Inflammatory macrophage treated with lipopolysaccharide for 4 hours (primary cell): ENCODE measurements at regions not wholly inside any gene's neighbourhood (a gene's known extent, or its start where the extent isn't known, plus 50 kb on each side); places are given as distances from the start of the nearest gene placed in this dataset.

Experiments used
- DNase-seq: peaks from one replicate; pipeline ENCODE4 v3.0.0-alpha.2; 2020

- DNase-seq = no peak
Measured at GRCh38 chr11:15859411-15859810, 496.9 kb downstream of the SOX6 start.

- no peak for DNase-seq
Measured at GRCh38 chr11:15861256-15861655, 495.1 kb downstream of the SOX6 start.

- no peak for DNase-seq
Measured at GRCh38 chr11:15863411-15863810, 492.9 kb downstream of the SOX6 start.

DNA sequence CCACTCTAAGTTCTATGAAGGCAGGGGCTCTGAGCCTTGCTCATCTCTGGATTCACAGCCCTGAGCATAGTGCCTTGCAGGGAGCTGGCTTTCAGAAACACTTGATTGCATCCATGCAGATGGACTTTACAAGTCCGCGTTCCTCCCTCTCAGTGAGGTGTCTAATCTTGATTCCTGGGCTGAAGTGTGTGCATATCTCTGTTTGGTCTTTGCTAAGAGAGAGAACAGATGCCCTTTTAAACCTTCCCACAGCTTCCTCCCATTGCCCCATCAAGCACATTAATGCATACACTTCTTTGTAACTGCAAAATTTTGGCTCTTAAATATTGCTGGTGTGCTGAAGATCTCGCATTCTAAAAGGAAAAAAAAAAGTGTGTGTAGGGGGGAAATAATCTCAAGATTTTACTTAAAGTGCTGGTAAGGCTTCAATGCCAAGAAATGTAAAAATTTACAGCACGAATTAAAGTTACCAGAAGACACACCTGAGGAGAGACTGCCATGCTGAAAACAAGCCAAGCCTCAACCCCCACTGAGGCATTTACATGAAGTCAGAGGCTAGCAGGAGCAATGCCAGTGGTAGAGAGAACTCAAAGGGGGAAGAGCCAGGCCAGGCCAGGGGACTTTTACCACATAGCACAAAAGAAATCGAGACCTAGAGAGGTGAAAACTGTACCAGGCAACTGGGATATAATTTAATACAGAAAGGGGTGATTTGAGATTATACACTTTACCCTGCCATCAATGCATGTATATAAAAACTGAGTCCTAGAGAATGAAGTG, 492.1 kb downstream of the SOX6 start:
- DNase-seq = no peak

DNA sequence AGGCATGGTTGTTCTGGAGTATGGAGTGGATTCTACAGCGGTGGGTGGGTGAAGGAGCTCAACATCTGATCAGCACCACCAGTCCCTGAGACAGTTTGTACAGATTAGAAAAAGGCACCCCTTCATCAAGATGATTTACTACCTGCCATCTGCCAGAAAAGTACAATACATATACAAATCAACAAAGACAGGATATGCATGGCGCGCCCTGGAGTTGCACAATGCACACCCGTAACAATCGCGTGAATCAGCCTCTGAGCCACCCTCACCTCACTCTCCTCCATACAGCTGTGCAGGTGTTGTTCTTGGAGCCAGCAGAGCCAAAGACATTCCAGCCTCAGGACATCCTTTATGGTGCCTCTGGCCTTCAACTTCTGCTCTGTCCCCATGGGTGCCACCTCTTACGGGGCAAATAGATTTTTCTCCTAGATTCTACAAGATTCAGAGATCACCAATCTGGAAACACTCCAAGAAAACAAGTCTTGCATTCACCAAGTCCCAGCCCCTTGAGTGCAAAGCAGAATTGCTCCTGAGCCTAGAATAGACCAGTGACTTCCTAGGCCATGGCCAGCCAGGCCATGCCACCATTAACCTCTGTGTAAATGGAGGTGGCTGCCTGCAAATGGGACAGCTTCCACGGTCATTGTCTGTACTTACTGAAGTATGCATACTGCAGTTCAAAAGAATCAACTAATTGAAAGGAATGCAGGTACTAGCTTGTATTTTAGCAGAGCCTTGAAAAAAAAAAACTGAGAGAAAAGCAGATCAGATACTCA, 490.9 kb downstream of the SOX6 start:
- no peak for DNase-seq

- no peak for DNase-seq
Measured at GRCh38 chr11:15867871-15868270, 488.5 kb downstream of the SOX6 start.

GRCh38 chr11:15870911-15871310, 485.4 kb downstream of the SOX6 start:
- no peak for DNase-seq

DNA sequence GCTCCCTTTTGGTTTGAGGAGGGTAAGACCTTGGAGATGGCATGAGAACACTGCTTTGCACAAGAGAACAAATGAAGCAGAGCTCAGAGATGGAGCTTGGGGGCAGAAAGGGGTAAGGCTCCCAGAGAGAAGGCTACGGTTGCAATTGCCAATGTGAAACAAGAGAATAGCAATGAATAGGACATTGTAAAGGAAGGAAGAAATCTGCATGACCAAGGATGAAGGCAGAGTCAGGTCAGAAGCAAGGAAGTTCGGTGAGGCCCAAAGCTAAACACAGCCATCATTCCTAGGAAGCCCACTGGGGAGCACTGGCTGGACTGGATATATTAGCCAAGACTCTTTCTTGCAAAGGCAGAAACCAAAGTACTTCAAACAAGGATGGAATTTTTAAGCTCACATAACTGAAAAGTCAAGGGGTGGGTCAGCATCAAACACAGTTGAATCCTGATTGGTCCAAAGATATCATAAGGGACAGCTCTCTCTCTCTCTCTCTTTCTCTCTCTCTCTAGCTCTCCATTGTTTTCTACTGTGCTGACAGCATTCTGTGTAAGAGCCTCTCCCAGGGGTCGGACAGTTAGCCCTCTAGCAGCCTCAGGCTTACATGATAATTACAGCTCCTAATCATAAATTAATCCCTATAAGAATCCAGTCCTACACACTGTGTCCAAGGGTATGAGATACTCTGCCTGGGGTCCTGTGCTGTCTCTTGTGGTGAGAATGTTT, 484.3 kb downstream of the SOX6 start:
- DNase-seq = no peak

DNA sequence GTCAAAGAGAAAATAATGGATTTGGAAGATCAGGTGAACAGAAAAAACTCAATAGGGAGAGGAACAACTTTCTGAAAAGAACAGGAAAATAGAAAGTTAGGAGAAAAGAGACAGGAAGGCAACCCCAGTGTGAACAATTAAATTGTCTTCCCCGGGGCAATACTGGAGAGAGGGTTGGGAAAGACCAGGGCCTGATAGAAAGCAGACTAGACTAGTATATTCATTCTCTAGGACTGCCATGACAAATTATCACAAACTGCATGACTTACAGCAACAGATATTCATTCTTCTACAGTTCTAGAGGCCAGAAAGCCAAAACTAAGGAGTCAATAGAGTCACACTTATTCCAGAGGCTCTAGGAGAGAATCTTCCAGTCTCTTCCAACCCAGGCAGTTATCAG, 482.8 kb downstream of the SOX6 start:
- no peak for DNase-seq

GRCh38 chr11:15874704-15875103, 481.6 kb downstream of the SOX6 start:
- DNase-seq = no peak

DNA sequence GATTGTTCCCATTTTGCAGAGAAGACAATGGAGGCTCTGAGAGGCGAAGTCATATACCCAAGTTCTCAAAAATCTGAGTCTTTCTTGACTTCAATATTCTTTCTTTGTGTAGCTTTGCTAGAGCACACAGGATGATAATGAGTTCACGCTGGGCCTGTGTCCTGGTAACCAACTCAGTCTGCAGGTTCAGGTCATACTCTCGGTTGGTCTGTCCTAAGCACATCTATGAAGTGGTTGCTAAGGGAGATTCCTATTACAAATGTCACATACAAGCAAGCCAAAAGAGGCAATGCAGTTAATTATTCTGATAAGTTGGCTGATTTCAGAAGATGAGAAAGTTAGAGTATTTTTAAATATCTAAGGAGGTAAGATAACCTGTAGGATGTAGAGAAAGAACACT, 481.0 kb downstream of the SOX6 start:
- DNase-seq = no peak

DNA sequence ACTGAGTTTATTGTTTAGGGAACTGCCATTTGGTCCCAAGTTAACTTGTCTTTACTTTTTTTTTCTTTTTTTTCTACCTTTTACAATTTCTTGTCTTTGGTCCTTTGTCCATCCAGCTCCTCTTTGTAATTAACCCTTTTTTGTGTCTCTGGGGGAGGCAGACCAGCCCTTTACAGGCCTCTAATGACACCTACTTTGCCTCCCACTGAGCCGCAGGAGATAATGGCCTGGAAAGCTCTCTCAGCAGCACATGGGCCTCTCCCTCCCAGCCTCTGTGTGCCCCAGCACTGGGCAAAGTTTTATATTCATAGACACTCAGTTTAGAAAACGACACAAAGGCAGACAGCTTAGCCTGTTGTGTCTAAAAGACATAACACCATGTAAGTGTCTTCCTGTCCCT, 480.4 kb downstream of the SOX6 start:
- DNase-seq = no peak

DNA sequence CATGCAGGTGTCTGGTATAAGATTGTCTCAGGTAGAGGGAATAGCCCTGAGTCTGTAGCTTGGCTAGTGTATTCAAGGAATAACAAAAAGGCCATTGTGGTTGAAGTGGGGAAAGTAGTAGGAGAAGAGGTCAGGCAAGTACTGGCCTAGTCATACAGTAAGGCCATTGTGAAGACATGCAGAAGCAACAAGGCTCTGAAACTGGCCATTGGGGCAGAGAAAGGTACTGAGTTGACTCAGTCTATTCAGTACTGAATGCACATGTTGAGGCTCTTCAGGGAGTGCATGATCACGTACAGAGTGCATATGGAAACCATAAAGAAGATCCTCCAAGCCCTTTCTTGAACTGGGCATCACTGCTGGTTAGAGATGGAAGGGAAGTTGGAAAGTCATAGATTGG, 477.6 kb downstream of the SOX6 start:
- no peak for DNase-seq

- DNase-seq = no peak
Measured at GRCh38 chr11:15880291-15880690, 476.1 kb downstream of the SOX6 start.

GRCh38 chr11:15882876-15883454, 473.4 kb downstream of the SOX6 start:
- DNase-seq = no peak

GRCh38 chr11:15883455-15883920, 472.9 kb downstream of the SOX6 start:
- no peak for DNase-seq

DNA sequence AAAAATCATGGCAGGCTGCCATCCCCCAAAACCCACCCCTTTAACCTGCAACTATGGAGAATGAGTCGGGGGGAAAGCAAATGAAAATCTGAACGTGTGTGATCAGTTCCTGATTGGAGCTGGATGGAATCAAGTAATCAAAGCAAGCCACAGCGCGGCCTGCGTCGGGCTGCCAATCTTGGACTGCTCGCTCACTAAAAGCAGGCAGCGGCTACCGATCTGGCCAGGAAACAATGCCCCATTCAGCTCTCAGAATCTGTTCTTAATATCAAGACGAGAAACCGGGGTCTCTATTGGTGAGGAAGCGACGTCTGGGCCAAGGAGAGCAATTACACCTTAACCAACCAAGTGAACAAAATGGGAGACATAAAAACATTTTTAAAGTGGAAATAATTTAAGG, 472.2 kb downstream of the SOX6 start:
- no peak for DNase-seq

DNA sequence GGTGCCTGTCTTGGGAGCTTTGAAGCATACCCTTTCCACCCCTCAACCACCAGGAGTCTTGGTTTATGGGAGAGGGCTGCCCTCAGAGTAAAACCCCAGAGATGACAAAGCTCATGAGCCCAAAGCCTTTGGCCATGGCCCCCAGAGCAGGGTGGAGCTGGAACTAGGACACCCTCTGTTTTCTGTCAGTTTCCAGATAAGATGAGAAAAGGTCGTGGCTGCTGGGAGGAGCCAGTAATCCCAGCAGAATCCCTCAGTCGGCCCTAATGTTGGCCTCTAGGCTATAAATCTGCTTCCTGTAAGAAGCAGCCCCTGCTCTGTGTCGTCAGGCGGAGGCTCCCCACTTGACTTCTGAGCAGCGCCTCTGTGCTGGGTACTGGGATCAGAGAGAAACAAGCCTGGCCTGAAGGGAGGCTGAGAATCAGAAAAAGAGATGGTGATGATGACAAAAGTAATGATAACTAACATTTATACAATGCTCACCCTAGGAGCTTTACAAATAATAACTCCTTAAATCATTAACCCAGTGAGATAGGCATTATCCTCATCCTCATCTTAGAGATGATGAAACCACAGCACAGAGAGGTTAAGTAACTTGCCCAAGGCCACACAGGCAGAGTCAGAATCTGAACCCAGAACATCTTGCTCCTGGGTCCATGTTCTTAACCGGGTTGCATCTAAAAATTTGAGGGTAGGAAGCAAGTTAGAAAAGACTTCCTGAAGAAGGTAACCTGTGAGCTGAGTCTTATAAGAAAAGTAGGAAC, 471.4 kb downstream of the SOX6 start:
- no peak for DNase-seq

DNA sequence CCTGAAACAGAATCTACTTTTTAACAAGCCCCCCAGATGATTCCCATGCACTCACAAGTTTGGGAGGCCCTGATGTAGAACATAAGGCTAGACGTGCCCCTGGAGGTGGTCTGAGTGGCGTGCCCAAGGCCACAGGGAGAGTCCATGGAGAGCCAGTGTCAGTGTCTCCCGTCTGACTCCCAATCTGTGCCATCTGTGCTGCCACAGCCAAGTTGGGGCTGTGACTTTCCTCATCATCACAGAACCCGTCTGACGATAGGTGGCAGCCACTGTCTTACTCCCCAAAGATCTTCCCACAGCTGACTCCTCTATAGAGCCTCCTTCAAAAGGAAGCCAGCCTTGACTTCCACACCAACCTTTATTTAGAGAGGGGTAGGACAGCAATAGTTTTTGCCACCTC, 470.5 kb downstream of the SOX6 start:
- no peak for DNase-seq

GRCh38 chr11:15886299-15886698, 470.0 kb downstream of the SOX6 start:
- DNase-seq = no peak

DNA sequence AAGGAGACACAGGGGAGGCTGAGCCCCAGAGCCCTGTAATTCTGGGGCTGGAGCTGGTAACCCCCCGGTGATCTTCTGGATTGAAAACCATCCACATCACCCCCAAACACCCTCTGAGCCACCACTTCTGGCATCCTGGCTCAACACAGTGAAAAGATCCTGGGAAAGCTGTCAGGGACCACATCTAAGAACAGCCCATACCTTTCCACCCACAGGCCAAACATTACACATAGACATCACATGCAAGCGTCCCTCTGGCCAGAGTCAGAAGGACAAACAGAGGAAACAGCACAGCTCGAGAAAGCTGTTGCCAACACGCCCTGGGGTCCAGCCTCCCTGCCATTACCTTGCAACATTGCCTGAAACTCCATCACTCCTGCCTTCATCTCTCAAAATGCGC, 469.5 kb downstream of the SOX6 start:
- DNase-seq = no peak

- DNase-seq = no peak
Measured at GRCh38 chr11:15888556-15889345, 467.6 kb downstream of the SOX6 start.
